Stomach (tissue), 8 donors: ENCODE measurements at regions not wholly inside any gene's neighbourhood (a gene's known extent, or its start where the extent isn't known, plus 50 kb on each side); places are given as distances from the start of the nearest gene placed in this dataset.

ENCODE experiments used
- DNase-seq, 2 donors: peaks; one replicate each; pipeline versions ENCODE4 v3.0.0 to v3.0.0-alpha.2; 2013 to 2019
- H3K27ac ChIP-seq, 5 donors: fragments of 200-600 bp in 4 of 5; sonication (generic) in 4 of 5; one replicate each; pipeline ENCODE4 v1.5.1; 2013 to 2019; ENCODE audit warnings: mild to moderate bottlenecking in 1 of 5, moderate library complexity in 1 of 5
- H3K27me3 ChIP-seq, 3 donors: fragments of 200-600 bp; sonication (generic); one replicate each; pipeline ENCODE4 v1.5.1; 2017 to 2019; ENCODE audit warnings: mixed run types in 1 of 3
- H3K36me3 ChIP-seq, 4 donors: fragments of 200-600 bp; sonication (generic); 1 replicate in 3 of 4; 2 replicates in 1 of 4; pipeline ENCODE4 v1.5.1; 2016 to 2019
- H3K4me1 ChIP-seq, 4 donors: fragments of 200-600 bp; sonication (generic); one replicate each; pipeline ENCODE4 v1.5.1; 2016 to 2019
- H3K4me3 ChIP-seq, 4 donors: fragments of 200-600 bp; sonication (generic) in 3 of 4; one replicate each; pipeline ENCODE4 v1.5.1; 2016 to 2019; ENCODE audit warnings: mild to moderate bottlenecking in 1 of 4
- H3K9me3 ChIP-seq, 4 donors: fragments of 200-600 bp; sonication (generic); one replicate each; pipeline ENCODE4 v1.5.1; 2016 to 2019
- CTCF ChIP-seq, 7 experiments: fragments of 450-650 bp in 4 of 7; fragments of 200-600 bp in 3 of 7; sonication (generic) in 3 of 7; IDR thresholded peaks; one replicate each; pipeline ENCODE4 v1.5.1; 2016 to 2019; ENCODE audit warnings: antibody characterized with exemption in 7 of 7, control low read depth in 2 of 7, mild to moderate bottlenecking in 1 of 7
- EP300 ChIP-seq: sonication (generic); formaldehyde crosslinking; IDR thresholded peaks from one replicate; pipeline ENCODE4 v1.6.1; 2017; ENCODE audit warnings: antibody characterized with exemption
- POLR2A ChIP-seq, 4 donors: fragments of 450-650 bp; IDR thresholded peaks; one replicate each; pipeline ENCODE4 v1.6.1; 2016; ENCODE audit warnings: antibody characterized with exemption in 4 of 4, control low read depth in 2 of 4, mild to moderate bottlenecking in 1 of 4, moderate library complexity in 1 of 4
- POLR2AphosphoS5 ChIP-seq, 3 donors: sonication (generic); formaldehyde crosslinking; IDR thresholded peaks; one replicate each; pipeline ENCODE4 v1.6.1; 2016; ENCODE audit warnings: antibody characterized with exemption in 3 of 3
- WGBS, 5 donors: extraction: QIAGEN DNeasy Blood & Tissue Kit in 3 of 5; methylation state at CpG; one replicate each; pipeline versions ENCODE4 v1.1.5 to v1.1.7; 2013 to 2018; 5-methylcytosine and 5-hydroxymethylcytosine counted together
- intact Hi-C: fragments of 100-400 bp; cut with DNase I; formaldehyde crosslinking; loops from one replicate; pipeline ENCODE4 v1.15.1; 2023; ENCODE audit warnings: low total_unique reads
- donor health status: healthy with polysubstance abuse.
- donor health status: Bipolar disorder and iron deficiency.
- donor health status: healthy.

GRCh38 chr5:30209755-30210154 is 983.7 kb upstream of the CDH6 start:
- Histone ChIP-seq H3K27ac (no peak overlapping the region), H3K9me3 (peaks cover 0 to 16% (median 12%) of the 10 kb centered on the region in 4 donors), H3K36me3 (no peaks in the 10 kb centered on the region), H3K4me1 (no peaks in the 10 kb centered on the region), H3K27me3 (no peaks in the 10 kb centered on the region), H3K4me3 (no peak overlapping the region)
- intact Hi-C loops = no loop called here
- DNase-seq = no peak
- TF ChIP-seq POLR2A (IDR thresholded peaks at IDR 0.05) (no peak), EP300 (no peak), POLR2AphosphoS5 (IDR thresholded peaks at IDR 0.05) (no peak), CTCF (IDR thresholded peaks at IDR 0.05) (no peak)

- intact Hi-C loops = no loop called here
- H3K36me3 ChIP-seq = no peaks in the 10 kb centered on the region
- no peak overlapping the region for H3K4me3 ChIP-seq
- peaks cover 0 to 23% (median under 1%) of the 10 kb centered on the region in 4 donors for H3K9me3 ChIP-seq
- H3K27ac ChIP-seq = no peak overlapping the region
- no peak for TF ChIP-seq EP300
- TF ChIP-seq POLR2AphosphoS5 (IDR thresholded peaks at IDR 0.05) = no peak
- no peak for TF ChIP-seq CTCF (IDR thresholded peaks at IDR 0.05)
- TF ChIP-seq POLR2A (IDR thresholded peaks at IDR 0.05) = no peak
- H3K27me3 ChIP-seq = no peaks in the 10 kb centered on the region
- DNase-seq = no peak
- WGBS, 5 donors = 82 to 86% (median 85%) methylated on average over 3 of the region's 3 CpGs
- no peaks in the 10 kb centered on the region for H3K4me1 ChIP-seq
Observed at GRCh38 chr5:30197662-30198061, 995.8 kb upstream of the CDH6 start.

GRCh38 chr5:30195036-30195435 is 998.5 kb upstream of the CDH6 start:
- Histone ChIP-seq H3K27ac (no peak overlapping the region), H3K27me3 (no peaks in the 10 kb centered on the region), H3K9me3 (peaks cover 0 to 23% (median 0%) of the 10 kb centered on the region in 4 donors), H3K36me3 (no peaks in the 10 kb centered on the region), H3K4me1 (no peaks in the 10 kb centered on the region), H3K4me3 (no peak overlapping the region)
- WGBS, 5 donors = 52 to 73% (median 62%) methylated on average over 2 of the region's 2 CpGs
- TF ChIP-seq POLR2AphosphoS5 (IDR thresholded peaks at IDR 0.05) (no peak), POLR2A (IDR thresholded peaks at IDR 0.05) (no peak), EP300 (no peak), CTCF (IDR thresholded peaks at IDR 0.05) (no peak)
- DNase-seq = no peak
- intact Hi-C loops = no loop called here

- Histone ChIP-seq H3K27ac (no peak overlapping the region), H3K4me1 (no peaks in the 10 kb centered on the region), H3K4me3 (no peak overlapping the region), H3K27me3 (no peaks in the 10 kb centered on the region), H3K9me3 (peaks cover 0 to 23% (median 0%) of the 10 kb centered on the region in 4 donors), H3K36me3 (no peaks in the 10 kb centered on the region)
- intact Hi-C loops = no loop called here
- no peak for TF ChIP-seq EP300
- no peak for TF ChIP-seq POLR2A (IDR thresholded peaks at IDR 0.05)
- TF ChIP-seq POLR2AphosphoS5 (IDR thresholded peaks at IDR 0.05) = no peak
- no peak for TF ChIP-seq CTCF (IDR thresholded peaks at IDR 0.05)
- DNase-seq = peak in 1 of 2 donors; percentile 6
- WGBS, 5 donors = 34 to 52% (median 45%) methylated on average over 5 of the region's 5 CpGs
Observed at GRCh38 chr5:30194595-30194994, 998.9 kb upstream of the CDH6 start.
